GM19452 (cell line): ENCODE measurements at regions not wholly inside any gene's neighbourhood (a gene's known extent, or its start where the extent isn't known, plus 50 kb on each side); places are given as distances from the start of the nearest gene placed in this dataset.

ENCODE experiments used
- ATAC-seq: cut with Tn5 transposase; IDR thresholded peaks from one replicate; pipeline ENCODE4 v1.9.1; 2021; ENCODE audit not compliant: unreplicated experiment

DNA sequence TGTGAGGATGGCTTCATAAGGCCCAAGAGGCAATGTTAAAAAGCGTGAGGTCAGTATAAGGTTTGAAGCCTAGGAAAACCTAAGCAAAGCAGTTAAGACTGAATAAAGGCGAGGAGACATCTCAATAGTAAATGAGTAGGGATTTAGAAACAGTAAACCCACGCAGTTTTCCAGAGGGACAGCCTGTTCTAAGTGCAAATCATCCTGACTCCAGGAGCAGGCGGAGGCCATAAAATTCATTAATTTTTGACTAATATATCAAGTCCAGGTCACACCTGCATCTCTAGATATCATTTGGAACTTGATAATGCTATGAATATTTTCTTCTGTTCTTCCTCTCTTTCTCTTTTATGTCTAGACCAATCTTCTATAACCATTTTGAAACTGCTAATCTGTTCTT, 597.0 kb upstream of the RGS18 start:
- no peak for ATAC-seq

DNA sequence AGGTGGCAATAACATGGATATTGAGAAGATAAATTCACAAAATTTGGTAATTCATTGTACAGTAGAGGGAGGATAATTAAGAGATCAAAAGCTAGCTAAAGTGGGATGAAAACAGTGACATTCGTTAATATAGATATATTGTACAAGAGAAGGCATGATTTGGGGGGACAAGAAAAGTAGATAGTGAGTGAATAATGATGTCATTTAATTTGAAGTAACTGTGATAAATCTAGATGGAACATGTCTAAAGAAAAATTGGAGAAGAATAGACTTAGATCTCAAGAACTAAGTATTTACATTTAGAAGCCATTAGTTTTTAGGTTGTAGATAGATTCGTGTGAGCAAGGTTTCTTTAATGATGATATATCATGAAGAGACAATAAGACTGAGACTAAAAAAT, 594.0 kb upstream of the RGS18 start:
- no peak for ATAC-seq

DNA sequence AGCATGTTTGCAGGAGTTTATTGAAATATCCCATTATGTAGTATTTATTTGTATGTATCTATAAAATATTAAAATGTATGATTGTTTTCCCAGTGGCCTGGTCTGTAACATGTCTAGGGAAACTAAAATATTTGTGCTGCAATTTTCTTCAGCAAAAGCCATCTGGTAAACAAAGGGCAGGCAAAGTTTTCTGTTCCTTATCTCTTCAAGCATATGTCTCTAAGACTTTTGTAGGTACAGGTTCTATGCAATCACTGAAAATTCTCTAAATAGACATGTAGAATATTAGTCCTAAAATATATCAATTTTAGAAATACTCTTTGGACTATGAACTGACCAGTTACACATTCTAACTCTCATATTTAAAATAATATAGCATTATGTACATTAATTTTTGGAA, 585.8 kb upstream of the RGS18 start:
- ATAC-seq, result no peak

DNA sequence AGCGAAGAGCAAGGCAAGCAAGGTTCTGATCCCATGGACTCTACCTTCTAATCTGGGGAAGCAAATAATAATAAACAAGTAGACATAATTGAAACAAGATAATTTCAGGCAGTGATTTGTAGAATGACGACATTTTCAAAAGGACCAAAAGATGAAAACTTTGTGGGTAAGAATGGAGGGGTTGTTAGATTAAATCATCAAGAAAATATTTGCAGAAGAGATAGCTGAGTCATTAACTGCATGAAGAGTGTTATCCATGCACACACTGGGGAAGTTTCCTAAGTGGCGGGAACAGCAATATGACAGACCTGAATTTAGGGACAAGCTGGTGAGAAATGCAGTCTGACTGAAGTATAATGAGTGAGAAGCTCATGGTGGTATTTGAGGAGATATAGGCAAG, 583.1 kb upstream of the RGS18 start:
- ATAC-seq, result no peak

DNA sequence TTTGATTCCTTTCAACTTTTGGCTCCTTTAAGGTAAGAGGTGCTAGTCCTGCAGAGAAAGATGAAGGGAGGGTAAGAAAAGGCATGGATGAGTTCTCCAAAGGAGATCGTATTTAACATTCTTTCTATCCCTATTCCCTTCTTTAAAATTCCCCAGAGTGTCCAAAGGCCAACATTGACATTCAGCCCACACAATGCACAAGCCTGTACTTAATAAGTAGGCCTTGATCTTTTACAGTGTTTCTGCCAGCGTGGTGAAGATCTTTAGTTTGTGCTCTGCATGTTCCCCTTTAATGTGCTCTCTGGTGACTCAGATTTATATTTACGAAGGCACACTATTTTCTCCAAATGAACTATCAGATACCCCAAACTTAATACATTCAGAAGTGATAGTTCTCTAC, 582.5 kb upstream of the RGS18 start:
- ATAC-seq, result no peak

DNA sequence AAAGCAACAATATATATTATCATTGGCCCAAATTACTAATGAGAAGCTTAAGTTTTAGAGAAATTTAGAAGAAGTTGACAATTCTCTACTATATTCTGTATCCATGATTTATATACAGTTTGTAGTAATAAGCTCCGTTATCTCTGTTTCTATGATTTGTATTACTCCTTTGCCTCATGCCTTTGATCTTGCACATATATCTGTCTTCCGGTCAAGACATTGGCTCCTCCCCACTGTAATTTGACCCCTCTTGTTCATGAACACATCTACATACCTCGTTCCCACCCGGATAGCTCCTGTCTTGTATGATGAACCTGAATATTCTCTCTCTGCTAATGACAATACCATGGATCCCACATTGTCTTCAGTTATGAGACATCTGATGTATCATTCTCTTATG, 581.0 kb upstream of the RGS18 start:
- no peak for ATAC-seq

DNA sequence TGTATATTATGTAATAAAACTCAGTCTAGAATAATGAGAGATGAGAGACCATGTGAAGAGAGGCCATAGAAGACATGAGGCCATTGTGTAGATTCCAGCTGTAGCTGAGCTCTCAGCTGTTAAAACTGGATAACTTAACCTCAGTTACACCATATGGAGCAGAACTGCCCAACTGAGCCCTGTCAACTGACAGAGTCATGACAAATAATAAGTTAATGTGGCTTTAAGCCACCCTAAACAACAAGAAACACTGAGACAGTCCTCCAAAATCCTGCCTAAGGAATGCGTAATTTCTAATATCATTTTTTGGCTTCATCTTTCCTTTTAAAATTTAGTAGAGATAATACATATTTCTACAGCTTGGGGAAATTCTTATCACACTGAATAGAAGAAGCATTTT, 580.0 kb upstream of the RGS18 start:
- ATAC-seq, result no peak

DNA sequence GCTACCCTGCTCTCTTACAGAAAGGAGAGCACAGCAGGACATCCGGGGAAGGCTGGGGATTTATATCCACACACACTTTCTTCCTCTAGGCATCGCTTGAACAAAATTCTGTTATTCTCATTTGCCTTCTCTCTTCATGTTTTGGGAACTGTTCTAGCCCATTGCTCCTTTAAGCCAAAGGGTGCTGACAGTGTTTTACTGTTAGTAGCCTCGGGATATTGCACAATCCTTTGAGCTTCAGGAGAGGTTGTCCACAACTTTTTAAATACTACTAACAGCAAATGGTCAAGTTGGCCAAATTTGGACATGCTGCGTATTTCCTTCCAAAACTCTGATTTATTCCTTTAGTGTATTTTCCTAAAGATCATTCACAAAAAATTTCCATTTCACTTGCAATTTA, 579.2 kb upstream of the RGS18 start:
- ATAC-seq, result no peak

DNA sequence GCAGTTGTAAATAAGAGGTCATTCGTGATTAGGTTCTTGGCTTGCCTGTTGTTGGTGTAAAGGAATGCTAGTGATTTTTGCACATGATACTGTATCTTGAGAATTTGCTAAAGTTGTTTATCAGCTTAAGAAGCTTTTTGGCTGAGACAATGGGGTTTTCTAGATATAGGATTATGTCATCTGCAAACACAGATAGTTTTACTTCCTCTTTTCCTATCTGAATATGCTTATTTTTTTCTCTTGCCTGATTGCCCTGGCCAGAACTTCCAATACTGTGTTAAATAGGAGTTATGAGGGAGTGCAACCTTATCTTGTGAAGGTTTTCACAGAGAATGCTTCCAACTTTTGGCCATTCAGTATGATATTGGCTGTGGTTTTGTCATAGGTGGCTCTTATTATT, 576.1 kb upstream of the RGS18 start:
- ATAC-seq, result peak; percentile 68

DNA sequence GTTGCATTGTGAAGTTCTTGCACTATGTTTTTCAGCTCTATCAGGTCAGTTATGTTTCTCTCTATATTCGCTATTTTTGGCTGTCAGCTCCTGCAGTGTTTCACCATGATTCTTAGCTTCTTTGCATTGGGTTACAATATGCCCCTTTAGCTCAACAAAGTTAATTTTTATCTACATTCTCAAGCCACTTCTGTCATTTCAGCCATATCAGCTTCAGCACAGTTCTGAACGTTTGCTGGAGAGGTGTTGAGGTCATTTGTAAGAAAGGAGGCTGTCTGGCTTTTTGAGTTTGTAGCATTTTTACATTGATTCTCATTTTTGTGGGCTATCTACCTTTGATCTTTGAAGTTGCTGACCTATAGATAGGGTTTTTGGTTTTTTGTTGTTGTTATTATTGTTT, 573.2 kb upstream of the RGS18 start:
- no peak for ATAC-seq

DNA sequence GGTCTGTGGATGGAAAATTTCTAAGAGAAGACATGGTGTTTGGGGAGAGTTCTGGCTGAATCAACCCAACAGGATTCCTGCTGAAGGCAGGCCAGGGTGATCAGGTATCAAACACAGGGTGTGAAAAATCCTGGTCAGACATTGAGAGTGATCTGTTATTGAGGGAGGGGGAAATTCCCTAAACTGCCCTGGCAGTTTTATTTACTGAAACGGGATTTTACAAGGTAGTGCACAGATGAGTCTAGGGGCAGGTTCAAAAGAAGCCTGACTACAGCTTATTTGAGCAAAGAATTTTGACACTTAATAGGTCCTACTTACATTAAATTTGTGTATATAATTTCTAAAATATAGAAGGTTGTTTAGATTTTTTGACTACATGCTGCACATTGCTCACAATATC, 569.4 kb upstream of the RGS18 start:
- no peak for ATAC-seq

DNA sequence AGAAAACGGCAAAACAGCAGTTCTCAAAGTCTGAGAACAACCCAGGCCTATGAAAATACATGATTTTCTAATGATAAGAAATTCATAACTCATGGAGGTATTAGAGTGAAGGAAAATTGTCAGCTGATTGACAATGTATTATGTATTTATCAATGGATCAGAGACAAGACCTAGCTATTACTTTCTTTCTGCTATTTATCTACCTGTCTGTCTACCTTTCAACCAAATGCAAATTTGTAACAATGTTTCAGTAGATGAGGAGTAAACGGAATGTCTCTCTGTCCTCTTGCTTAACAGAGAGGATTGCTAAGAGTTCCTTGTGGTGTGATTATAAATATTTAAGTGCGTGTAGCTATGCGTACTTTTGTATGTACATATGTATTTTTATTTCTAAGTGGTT, 568.7 kb upstream of the RGS18 start:
- no peak for ATAC-seq

DNA sequence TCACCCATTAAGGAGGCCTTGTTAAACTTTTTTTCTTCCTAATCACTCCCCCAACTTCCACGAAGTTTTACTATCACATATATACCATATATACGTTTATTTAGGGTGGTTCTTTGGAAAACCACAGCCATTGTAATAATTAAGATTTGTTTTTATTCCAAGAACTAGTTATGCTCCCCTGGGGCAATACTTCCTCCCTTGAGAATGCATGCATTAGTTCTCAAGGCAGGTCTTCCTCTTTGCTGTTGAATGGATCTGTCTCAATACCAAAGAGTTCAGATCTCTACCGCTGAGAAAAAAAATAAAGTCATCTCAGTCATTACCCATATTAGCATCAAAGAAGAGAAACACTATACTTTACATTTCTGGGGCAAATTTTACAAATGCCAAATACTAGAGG, 567.7 kb upstream of the RGS18 start:
- no peak for ATAC-seq

DNA sequence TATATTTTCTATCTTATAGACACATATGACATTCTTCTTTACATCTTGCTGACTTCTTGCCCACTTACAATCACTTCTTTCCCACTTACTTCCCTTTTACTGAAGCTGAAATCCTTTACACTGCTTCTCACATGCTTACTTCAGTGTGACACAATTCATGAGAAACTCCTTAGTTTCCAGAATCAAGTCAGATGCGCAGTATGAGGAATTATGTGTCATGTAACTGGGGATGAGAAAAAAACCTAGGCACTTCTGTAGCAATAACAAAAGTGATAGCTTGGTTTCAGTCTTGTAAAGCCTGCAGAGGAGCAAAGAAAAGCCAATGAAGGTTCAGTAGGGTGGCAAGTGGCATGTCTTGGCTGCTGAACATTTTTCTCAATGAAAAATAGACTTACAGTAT, 566.2 kb upstream of the RGS18 start:
- ATAC-seq, result no peak

DNA sequence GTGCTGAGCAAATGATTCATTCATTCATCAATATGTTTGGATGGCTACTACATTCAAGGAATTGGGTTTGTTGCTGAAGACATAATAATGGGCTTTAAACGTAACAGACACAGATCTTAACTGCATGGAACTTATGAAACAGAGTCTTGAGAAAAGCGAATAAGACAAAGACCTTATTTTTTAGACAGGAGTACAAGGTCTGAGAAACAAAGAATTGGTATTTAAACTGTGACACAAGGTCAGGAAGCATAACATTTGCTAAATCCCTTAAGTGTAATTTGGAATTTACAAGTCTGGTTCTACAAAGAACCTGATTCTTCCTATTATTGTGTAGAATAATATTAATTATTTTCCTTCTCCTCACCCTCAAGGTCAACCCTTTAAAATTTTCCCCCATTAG, 565.4 kb upstream of the RGS18 start:
- ATAC-seq, result no peak

DNA sequence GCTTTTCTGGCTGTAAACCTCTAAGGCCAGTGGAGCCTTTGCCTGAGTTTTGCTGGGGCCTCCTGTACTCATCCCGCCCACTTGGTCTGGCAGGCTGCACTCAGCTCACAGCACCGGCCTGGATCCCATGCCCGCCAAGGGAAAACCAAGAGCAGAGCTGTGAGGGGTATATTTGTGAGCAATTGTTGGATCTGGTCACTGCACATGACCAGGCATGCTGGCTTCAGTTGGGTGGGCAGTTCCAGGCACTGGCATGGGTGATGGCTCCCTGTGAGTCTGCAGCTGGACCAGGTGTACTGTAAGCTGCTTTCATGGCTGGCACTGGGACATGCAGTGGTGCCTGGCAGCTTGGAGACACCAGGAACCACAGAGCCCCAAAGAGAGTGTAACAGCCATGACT, 563.1 kb upstream of the RGS18 start:
- no peak for ATAC-seq

DNA sequence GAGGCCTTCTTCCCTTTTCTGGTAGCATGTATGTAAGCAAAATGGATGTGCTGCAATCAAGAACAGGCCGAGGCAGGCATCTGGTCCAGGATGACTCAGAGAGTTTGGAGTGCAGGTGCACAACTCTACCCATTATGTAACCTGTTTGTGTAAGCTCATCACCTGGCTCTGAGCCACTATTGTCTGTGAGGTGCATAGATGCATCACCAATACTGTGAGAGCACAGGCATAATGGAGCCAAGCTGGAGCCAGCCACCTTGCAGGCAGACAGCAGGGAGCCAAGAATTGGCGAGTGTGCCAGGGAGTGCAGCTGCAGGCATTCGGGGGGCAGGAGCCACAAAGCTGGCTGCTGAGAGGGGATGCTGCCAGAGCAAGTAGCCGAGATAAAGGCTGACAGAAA, 549.9 kb upstream of the RGS18 start:
- ATAC-seq, result no peak

DNA sequence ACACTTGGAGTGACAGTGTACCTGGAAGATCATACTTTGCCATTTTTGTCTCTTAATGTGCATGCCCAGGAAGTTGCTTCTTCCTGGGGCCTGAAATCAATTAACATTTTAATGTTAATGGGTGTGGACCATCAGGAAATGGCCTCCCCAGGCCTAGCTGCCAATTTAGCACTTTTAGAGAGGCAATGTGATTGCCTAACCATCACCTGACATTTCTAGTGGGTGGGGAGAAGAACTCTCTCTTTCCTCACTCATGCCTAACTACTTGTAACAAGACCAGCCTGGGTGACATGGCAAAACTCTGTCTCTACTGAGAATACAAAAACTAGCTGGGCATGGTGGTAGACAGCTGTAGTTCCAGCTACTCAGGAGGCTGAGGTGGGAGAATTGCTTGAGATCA, 549.0 kb upstream of the RGS18 start:
- no peak for ATAC-seq

DNA sequence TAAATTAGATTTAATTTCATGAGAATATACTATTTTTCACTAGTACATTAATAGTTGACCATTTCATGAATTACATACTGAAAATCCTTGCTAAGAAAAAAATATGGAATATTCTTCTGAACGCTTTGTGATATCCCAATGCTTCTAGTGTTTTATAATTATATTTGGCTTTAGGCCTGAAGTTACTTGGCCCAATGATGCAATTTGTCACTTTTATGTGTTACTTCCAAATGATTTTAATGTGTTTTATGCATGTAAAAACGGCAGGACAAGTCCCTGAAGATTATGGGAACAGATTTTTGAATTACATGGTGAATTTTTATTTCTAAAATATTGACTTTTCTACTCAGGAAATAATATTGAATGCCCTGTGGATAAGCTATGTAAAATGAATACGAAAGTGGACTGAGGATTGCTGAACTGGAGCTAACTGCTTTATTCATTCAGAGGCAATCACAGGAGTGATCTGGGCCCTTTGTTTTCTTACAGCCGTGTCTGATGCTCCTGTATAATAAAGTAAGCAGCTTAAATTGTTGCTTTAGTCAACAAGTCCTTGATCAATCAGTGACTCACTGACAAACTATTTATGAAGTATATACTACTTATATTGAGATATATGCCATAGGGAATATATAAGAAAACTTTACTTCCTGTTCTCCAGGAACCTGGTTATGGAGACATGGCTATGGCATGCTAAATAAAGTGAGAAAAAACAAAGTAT, 543.0 kb upstream of the RGS18 start:
- ATAC-seq, result no peak

DNA sequence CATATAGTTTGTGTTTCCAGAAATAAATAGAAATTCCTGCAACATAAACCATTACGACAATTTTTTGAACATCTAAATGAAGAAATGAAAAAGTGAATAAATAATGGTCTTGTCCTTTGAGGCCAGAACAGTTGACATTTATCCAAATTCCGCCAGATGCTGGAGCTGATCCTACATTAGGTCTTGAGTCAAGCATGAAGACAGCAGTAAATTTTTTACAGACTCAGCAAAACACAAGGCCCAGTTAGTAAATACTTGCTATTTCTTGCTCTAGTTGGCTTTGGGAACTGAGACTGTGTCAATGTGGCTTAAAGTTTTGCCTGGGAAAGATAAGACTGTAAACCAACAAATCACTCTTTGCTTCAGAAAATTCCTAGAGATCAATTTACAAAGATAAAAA, 540.1 kb upstream of the RGS18 start:
- no peak for ATAC-seq

DNA sequence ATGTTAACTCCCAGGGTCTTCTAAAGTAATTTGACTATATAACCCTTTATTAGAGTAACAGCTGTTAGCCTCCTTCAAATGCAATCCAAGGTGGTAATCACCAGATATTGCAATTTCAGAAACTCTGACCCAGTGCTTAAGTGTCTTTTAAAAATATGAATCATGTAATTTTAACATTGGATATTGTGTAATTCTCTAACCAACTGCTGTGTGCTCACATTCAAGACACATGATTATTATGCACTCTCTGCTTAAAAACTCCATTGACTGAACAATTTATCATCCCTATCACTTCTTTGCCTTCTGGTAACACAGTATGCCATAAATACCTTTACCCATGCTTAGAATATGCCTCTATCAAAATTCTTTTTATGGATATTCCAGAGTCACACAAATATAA, 537.4 kb upstream of the RGS18 start:
- no peak for ATAC-seq

DNA sequence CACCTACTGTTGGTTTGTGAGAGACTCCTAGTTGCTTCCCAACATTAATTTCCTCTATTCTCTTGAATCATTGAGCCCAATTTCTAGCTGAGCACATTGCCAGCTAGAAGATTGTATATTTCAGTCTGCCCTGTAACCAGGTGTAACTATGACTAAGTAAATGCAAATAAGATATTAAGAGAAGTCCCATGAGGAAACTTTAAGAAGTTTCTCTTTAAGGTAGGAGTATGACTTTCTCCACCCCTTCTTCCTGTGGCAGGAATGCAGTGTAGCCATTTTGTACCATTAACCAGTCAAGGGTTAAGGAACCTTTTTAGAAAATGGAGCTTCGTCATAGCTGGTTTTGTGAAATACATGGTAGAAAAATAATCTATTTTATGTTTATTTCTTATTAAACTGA, 534.2 kb upstream of the RGS18 start:
- ATAC-seq, result no peak

DNA sequence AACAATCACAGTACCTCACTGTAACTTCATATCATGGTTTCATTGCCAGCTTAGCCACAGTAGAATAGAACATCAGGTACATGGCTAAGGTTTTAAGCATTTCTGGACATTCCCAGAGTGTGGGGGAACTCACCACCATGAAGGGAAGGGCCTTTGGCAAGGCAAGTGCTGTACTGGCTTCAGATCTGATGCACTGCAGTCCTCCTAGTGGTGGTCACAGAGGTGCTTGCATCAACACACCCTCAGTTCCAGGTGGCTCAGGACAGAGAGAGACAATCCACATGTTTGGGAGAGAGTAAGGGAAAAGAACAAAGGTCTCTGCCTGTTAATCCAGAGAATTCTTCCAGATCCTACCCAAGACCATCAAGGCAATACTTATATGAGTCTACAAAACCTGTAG, 528.4 kb upstream of the RGS18 start:
- no peak for ATAC-seq
